ENCODE measurements at regions not wholly inside any gene's neighbourhood (a gene's known extent, or its start where the extent isn't known, plus 50 kb on each side); places are given as distances from the start of the nearest gene placed in this dataset.

GRCh38 chr12:92458996-92459395 is 243.8 kb upstream of the PLEKHG7 start:
- no peak for DNase-seq

GRCh38 chr12:92457458-92458180 is 245.2 kb upstream of the PLEKHG7 start:
- DNase-seq, result peak in 1 of 2 experiments; percentile 10

DNA sequence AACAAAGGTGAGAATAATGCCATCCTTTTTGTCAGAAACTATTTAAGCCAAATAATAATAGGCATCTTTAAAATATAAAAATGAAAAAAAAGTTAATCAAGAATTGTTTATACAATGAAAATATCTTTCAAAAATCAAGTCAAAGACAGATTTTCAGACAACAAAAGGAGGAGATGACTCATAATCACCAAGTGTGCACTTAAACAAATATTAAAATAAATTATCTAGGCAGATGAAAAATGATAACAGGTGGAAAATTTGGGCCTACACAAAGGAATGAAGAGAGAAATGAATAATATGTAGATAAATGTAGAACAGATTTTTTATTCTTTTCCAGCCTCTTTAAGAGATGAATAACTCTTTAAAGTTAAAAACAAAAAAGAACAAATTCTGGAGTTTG is 250.0 kb upstream of the PLEKHG7 start:
- DNase-seq, result no peak

GRCh38 chr12:92446083-92446460 is 256.7 kb upstream of the PLEKHG7 start:
- DNase-seq, result no peak

GRCh38 chr12:92445253-92446082 is 257.3 kb upstream of the PLEKHG7 start:
- no peak for DNase-seq

DNA sequence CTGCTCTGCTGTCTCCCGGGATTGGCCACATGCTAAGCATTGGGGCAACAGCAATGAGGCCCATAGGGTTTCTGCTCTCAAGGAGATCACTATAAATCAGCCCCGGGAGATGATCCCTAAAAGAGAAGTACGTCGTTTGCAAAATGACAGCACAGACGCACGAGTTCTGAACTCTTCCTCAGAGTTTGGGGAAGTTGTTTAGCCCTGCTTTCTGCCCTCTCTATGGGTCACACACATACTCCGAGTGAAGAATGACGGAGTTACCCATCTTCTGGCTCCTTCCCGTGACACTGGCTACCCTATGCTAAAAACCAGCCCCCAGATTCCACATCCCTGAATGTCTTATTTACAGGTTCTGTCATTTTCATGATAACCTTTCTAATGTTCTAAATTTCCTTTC is 258.0 kb upstream of the PLEKHG7 start:
- no peak for DNase-seq

GRCh38 chr12:92442782-92443181 is 260.0 kb upstream of the PLEKHG7 start:
- DNase-seq, result no peak

GRCh38 chr12:92440072-92440471 is 262.7 kb upstream of the PLEKHG7 start:
- DNase-seq, result no peak

GRCh38 chr12:92439420-92439805 is 263.4 kb upstream of the PLEKHG7 start:
- DNase-seq, result no peak

- DNase-seq, result no peak
Measured at GRCh38 chr12:92438641-92439419, 264.0 kb upstream of the PLEKHG7 start.

GRCh38 chr12:92437452-92437851 is 265.3 kb upstream of the PLEKHG7 start:
- DNase-seq, result no peak

DNA sequence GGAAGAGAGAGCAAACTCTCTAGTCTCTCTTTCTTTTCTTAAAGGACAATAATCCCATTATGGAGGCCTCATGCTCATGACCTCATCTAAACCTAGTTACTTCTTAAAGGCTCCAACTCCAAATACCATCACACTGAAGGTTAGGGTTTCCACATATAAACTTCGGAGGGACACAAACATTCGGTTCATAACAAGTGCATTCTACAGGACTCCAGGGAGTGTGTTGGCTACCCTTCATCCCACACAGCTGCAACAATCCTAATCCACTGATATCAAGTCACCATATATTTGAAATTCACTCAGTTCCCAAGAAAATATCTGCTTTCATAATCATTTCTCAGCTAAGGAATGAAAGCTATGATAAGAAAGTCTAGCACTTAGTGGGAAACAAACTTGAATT is 265.9 kb upstream of the PLEKHG7 start:
- DNase-seq, result no peak

DNA sequence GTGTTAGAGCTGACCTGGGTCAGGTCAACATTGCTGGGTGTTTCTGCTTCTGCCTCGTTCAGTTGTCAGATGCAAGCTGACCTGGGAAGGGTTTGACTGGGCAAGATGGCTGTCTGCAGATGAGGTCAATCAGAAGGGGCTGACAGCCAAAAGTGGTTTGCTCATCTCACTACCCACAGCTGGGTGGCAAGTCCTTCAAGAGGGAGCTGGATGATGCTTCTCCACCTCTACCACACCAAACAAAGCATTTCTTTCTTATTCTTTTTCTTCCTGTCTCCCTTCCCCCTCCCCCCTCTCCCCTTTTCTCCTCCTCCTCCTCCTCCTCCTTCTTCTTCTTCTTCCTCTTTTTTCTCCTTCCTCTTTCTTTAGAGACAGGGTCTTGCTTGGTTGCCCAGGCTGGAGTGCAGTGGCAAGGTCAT is 268.2 kb upstream of the PLEKHG7 start:
- DNase-seq, result no peak

DNA sequence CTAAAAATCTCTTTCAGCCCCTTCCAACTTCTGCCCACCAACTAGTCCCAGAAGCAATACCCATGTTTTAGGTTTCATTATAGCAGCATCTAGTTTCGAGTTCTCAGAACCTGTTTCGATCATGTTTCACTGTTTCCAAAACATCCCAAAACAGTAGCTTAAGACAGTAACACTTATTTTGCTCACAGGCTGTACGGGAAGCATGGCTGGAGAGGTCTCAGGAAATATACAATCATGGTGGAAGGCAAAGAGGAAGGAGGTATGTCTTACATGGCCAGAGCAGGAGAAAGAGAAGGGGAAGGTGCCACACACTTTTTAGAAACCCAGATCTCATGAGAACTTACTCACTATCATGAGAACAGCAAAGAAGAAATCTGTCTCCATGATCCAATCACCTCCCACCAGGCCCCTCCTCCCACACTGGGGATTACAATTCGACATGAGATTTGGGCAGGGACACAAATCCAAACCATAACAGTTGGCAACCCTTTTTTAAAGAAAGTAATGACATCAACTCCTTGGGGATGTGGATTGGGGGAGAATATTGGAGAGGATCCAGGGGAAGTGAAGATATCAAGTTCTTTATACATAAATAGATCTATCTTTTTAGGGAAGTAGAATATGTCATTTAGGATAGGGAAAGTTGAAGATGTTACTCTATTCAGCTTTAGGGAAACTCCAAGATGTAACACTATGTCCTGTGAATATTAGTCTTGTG is 269.9 kb upstream of the PLEKHG7 start:
- DNase-seq, result no peak

DNA sequence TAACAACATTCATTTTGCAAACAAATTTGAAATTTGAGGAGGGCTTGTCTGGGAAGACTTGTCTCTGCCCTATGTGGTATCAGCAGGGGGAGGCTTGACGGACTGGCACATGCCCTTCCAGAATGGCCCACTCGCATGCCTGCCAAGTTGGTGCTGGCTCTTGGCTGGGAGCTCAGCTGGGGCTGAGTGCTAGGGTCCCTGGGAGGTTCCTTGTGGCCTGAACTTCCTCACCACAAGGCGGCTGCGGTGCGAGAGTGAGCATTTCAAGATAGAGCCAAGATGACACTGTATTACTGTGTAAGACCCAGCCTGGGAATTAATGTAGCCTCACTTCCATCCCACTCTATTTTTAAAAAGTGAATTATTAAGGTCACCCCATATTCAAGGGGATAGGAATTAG is 271.6 kb upstream of the PLEKHG7 start:
- no peak for DNase-seq

DNA sequence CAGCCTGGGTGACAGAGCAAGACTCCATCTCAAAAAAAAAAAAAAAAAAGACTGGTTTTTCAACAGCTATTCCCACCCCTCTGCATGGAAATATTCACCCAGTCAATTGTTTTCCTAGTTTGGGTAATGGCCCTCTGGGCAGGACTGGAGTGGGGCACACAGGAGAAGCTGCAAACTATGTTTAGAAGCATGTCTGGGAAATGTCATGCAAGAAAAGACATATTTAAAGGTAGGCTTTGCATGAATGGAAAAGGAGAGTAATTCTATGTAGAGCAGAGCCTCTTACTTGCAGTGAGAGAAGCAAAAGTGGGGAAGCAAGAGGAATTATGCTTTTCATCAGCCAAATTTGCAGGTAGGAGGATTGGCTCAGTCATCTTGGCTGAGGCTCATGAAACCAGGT is 276.5 kb upstream of the PLEKHG7 start:
- DNase-seq, result no peak

DNA sequence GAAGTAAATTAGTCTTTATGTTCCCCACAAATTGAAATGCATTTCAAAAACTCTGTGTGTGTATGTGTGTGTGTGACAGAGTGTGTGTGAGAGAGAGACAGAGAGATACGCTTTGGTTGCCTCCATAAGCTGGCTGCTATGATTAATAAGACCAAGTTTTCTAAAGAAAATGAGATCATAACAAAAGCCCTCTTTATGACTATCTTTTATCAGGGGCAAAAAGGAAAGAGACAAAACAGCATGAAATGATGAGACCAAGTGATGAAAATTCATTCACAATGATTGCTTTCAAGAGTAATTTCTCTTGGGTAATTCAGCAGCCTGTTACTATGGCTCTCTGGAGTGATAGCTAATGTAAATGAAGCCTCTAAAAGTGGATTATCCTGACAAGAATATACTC is 277.6 kb upstream of the PLEKHG7 start:
- no peak for DNase-seq

GRCh38 chr12:92424338-92424737 is 278.5 kb upstream of the PLEKHG7 start:
- no peak for DNase-seq

DNA sequence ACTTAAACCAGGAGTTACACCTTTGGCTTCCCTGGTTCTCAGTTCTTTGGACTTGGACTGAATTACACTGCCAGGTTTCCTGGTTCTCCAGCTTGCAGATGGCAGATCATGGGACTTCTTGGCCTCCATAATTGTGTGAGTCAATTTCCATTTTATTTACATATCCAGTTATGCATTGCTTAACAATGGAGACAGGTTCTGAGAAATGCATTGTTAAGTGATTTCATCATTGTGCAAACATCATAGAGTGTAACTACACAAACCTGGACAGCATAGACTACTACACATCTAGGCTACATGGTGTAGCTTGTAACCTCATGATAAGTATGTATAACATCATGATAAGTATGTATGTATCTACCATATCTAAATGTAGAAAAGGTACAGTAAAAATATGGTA is 276.1 kb upstream of the BTG1 start:
- DNase-seq, result no peak

DNA sequence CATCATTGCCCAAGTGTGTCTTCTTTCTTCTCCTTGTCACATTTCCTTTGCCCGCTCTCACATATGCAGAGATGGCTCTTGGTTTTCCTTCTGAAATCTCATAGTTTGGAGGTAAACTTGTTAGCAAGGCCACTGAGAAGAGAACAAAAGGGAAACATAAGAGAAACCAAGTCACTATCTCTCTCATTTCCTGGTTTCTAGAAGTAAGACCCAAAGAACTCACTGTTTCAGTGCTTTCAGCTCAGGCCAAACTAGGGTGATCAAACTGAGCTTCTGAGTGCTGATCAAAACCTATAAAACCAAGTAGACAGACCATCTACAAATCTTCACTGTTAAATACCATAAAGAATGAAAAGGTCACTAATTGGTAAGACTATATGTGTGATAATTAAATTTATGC is 275.4 kb upstream of the BTG1 start:
- DNase-seq, result no peak

- DNase-seq, result no peak
Measured at GRCh38 chr12:92419201-92419600, 273.6 kb upstream of the BTG1 start.

GRCh38 chr12:92418381-92418780 is 272.7 kb upstream of the BTG1 start:
- DNase-seq, result no peak

DNA sequence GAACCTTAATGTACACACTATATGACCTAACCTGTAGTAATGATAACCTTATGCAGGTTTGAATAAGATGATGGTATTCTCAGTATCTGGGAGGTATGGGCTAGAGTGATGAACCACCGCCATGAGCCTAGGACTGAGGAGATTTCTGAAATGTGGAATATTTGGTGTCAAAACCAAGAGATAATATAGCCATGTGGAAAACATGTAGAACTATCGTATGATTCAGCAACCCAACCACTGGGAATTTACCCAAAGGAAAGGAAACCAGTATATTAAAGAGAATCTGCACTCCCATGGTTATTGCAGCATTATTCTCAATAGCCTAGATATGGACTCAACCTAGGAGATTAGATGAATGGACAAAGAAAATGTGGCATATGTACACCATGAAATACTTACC is 271.7 kb upstream of the BTG1 start:
- DNase-seq, result no peak

All from NCI-H524 (cell line).